Pancreas (tissue), 10 donors: ENCODE measurements at regions not wholly inside any gene's neighbourhood (a gene's known extent, or its start where the extent isn't known, plus 50 kb on each side); places are given as distances from the start of the nearest gene placed in this dataset.
A peak's percentile ranks its signal among the peaks of the same experiment; 100 is the strongest.

Source experiments
- ATAC-seq, 4 donors: fragments of 200-7000 bp; cut with Tn5 transposase; one replicate each; pipeline versions ENCODE4 v1.8.0 to v1.9.1; 2020; ENCODE audit warnings: mild to moderate bottlenecking in 4 of 4, moderate library complexity in 4 of 4
- DNase-seq, 6 donors: peaks; one replicate each; pipeline ENCODE4 v3.0.0-alpha.2; 2020
- FAIRE-seq: peaks from 2 replicates; lab custom pipeline; 2012; peaks lifted over from hg19 to GRCh38; lab: Jason Lieb, UNC
- H3K27ac ChIP-seq, 4 donors: fragments of 200-600 bp; sonication (generic); 1 replicate in 3 of 4; 2 replicates in 1 of 4; pipeline versions ENCODE4 v1.5.0 to v1.8.0; 2020
- H3K27me3 ChIP-seq, 4 donors: fragments of 200-600 bp; one replicate each; pipeline ENCODE4 v1.8.0; 2021
- H3K36me3 ChIP-seq, 3 donors: fragments of 200-600 bp; sonication (generic) in 1 of 3; one replicate each; pipeline versions ENCODE4 v1.5.0 to v1.8.0; 2020 to 2021
- H3K4me1 ChIP-seq, 3 donors: fragments of 200-600 bp; one replicate each; pipeline ENCODE4 v1.8.0; 2021
- H3K4me3 ChIP-seq, 4 donors: fragments of 200-600 bp; sonication (generic) in 2 of 4; one replicate each; pipeline versions ENCODE4 v1.5.0 to v1.8.0; 2020 to 2021
- H3K9me3 ChIP-seq, 4 donors: fragments of 200-600 bp; one replicate each; pipeline ENCODE4 v1.8.0; 2021
- WGBS, 2 donors: extraction: QIAGEN DNeasy Blood & Tissue Kit; methylation state at CpG; one replicate each; pipeline ENCODE4 v1.1.7; 2013; 5-methylcytosine and 5-hydroxymethylcytosine counted together
- intact Hi-C, 3 donors: fragments of 100-400 bp; cut with DNase I; formaldehyde crosslinking; loops; one replicate each; pipeline versions ENCODE4 v1.11.1 to v1.14.2; 2022
- TF ChIP-seq, protein P1 (sequence below), 4 donors: fragments of 200-600 bp; sonication (generic) in 3 of 4; IDR thresholded peaks; one replicate each; pipeline versions ENCODE4 v1.5.0 to v1.8.0; 2021; ENCODE audit warnings: antibody characterized with exemption in 4 of 4
- donor health status: healthy with polysubstance abuse.
- donor health status: DM: no; HTN: no; CAD: no; lungs with moderate emphysema.
- donor health status: DM: no; HTN: no; CAD: no.
- donor health status: control.
- donor health status: control.
- donor health status: Bipolar disorder and iron deficiency.
- donor health status: DM: yes; HTN: yes; CAD: no.
- donor health status: DM: no; HTN: no; CAD: no.
- donor health status: DM: no; HTN: no; CAD: no.
- donor health status: DM: yes; HTN: yes; CAD: no.

DNA sequence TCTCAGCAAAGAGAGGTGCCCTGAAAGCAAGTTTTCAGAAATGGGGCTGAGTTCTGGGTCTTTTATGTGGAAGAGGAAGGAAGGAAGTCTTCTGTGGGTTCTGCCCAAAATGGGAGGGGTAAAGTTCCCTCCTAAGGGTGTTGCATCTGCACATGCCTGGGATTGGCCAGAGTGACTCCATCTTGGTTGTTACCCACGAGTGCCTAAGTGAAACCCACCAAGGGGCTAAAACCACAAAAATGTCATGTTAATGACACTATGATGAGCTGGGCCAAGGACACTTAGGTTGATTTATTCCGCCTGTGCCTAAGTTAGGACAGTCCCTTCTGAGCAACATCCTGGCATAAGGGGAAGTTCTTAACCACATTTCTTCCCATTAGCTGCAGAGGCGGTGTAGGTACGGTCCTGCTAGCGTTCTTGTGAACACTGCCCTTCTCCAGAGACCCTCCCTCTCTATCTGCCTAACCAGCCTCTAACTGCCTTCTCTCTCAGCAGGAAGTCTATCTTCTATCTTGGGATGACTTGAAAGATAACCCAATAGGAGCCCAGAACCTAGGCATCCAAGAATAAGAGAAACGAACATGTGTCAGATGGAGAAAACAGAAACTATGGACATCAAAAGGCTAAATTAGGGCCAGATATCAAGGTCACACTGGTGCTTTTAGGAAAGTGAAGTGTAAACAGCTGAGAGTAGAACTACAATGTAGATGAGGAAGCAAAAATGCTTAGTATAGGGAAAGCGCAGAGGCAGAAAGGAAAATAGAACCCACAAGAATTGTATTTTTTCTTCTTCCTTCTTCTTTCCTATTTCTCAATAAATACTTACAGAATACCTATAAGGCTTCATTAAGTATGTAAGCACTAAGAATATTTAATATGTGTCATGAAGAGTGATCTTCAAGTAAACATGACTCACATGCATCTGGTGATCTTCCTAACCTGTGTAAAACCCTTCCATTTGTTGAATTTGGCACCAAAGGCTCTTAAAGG is 104.2 kb upstream of the AMN1 start:
- FAIRE-seq (no peak), DNase-seq (no peak), ATAC-seq (peak in 2 of 4 donors; percentile 53 to 69)
- Histone ChIP-seq H3K4me3 (no peak overlapping the region), H3K4me1 (no peaks in the 10 kb centered on the region), H3K27ac (no peak overlapping the region), H3K9me3 (no peaks in the 10 kb centered on the region), H3K36me3 (no peaks in the 10 kb centered on the region), H3K27me3 (no peaks in the 10 kb centered on the region)
- intact Hi-C loops = no loop called here
- TF ChIP-seq, protein P1, sequence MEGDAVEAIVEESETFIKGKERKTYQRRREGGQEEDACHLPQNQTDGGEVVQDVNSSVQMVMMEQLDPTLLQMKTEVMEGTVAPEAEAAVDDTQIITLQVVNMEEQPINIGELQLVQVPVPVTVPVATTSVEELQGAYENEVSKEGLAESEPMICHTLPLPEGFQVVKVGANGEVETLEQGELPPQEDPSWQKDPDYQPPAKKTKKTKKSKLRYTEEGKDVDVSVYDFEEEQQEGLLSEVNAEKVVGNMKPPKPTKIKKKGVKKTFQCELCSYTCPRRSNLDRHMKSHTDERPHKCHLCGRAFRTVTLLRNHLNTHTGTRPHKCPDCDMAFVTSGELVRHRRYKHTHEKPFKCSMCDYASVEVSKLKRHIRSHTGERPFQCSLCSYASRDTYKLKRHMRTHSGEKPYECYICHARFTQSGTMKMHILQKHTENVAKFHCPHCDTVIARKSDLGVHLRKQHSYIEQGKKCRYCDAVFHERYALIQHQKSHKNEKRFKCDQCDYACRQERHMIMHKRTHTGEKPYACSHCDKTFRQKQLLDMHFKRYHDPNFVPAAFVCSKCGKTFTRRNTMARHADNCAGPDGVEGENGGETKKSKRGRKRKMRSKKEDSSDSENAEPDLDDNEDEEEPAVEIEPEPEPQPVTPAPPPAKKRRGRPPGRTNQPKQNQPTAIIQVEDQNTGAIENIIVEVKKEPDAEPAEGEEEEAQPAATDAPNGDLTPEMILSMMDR (IDR thresholded peaks at IDR 0.05) = no peak
- 78 to 86% methylated on average over 7 of the region's 7 CpGs for WGBS, 2 donors

DNA sequence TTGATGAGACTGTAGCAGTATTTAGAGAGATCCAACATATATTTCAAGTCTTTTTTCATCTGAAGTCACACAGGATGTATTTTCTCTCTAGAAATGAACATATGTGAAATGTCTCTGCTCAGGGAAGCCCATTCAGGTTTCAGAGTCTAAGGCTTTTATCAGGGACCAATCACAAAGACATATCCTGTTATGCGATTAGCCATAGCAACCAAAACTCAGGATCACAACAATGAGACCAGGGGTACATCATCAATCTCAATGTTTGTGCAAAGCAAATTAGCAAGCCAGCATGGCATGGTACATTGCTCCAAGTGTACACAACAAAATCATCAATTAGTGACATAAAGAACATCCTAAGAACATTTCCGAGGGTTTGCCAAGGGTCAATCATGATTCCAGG is 99.2 kb upstream of the AMN1 start:
- TF ChIP-seq, protein P1 (IDR thresholded peaks at IDR 0.05) = no peak

DNA sequence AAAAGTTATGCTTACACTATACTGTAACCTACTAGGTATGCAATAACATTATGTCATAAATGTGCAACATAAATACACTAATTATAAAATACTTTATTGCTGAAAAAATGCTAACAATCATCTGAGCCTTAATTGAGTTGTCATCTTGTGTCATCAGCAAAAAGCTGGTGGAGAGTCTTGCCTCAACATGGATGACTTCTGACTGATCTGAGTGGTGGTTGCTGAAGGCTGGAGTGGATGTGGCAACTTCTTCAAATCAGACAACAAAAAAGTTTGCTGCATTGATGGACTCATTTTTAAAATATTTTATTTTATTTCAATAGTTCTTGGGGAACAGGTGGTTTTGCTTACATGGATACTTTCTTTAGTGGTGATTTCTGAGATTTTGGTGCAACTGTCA is 93.9 kb upstream of the AMN1 start:
- Histone ChIP-seq H3K27me3 (no peaks in the 10 kb centered on the region), H3K36me3 (no peaks in the 10 kb centered on the region), H3K4me1 (peaks cover 0 to 3% (median 0%) of the 10 kb centered on the region in 3 donors), H3K9me3 (no peaks in the 10 kb centered on the region), H3K27ac (no peak overlapping the region), H3K4me3 (no peak overlapping the region)
- FAIRE-seq (no peak), ATAC-seq (no peak), DNase-seq (no peak)
- intact Hi-C loops = no loop called here
- TF ChIP-seq, protein P1 (IDR thresholded peaks at IDR 0.05) = no peak

More for the DNA sequence above, 99.2 kb upstream of the AMN1 start:
- FAIRE-seq = no peak
- DNase-seq = no peak
- Histone ChIP-seq H3K4me1 (no peaks in the 10 kb centered on the region), H3K9me3 (no peaks in the 10 kb centered on the region), H3K36me3 (no peaks in the 10 kb centered on the region), H3K27ac (no peak overlapping the region), H3K27me3 (no peaks in the 10 kb centered on the region), H3K4me3 (no peak overlapping the region)
- no peak for ATAC-seq
- 85 to 88% methylated on average over 2 of the region's 2 CpGs for WGBS, 2 donors
- intact Hi-C loops = no loop called here

DNA sequence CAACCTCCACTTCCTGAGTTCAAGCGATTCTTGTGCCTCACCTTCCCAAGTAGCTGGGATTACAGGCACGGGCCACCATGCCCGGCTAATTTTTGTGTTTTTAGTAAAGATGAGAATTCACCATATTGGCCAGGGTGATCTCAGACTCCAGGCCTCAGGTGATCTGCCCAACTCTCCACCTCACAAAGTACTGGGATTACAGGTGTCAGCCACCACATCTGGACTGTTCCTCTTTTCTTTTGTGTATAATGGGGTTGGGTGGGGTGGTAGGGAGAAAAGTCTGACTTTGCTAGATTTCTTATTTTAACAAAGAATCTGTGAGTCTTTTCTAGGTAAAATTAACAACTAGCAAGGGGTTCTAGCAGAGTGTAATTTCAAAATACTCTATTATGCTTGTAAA is 92.7 kb upstream of the AMN1 start:
- whole genome bisulfite sequencing, 2 donors = 96 to 97% methylated on average over 3 of the region's 3 CpGs
- intact Hi-C loops = no loop called here
- DNase-seq (no peak), FAIRE-seq (no peak), ATAC-seq (no peak)
- H3K27me3 ChIP-seq = no peaks in the 10 kb centered on the region
- H3K36me3 ChIP-seq = no peaks in the 10 kb centered on the region
- H3K4me1 ChIP-seq = peaks cover 0 to 3% (median 0%) of the 10 kb centered on the region in 3 donors
- TF ChIP-seq, protein P1 (IDR thresholded peaks at IDR 0.05) = no peak
- no peak overlapping the region for H3K27ac ChIP-seq
- H3K9me3 ChIP-seq = no peaks in the 10 kb centered on the region
- H3K4me3 ChIP-seq = no peak overlapping the region

DNA sequence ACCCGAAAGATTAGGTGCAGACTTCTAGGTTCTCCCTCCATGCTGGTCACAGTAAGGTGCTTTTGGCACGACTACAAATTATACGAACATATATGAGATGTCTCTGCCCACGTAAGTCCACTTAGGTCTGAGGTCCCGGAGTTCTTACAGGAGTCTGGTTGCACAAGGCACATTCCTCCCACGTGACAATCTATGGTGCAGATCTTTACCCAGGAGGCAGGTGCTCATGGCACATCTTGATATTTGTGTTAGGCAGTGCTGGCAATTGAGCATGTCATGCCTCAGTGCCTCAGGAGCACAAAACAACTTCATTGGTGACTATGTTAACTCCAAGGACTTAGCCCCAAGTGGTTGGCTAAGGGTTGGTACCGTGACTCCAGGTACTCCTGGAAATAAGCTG is 92.0 kb upstream of the AMN1 start:
- Histone ChIP-seq H3K9me3 (no peaks in the 10 kb centered on the region), H3K27me3 (no peaks in the 10 kb centered on the region), H3K27ac (no peak overlapping the region), H3K36me3 (no peaks in the 10 kb centered on the region), H3K4me3 (no peak overlapping the region), H3K4me1 (peaks cover 0 to 3% (median 0%) of the 10 kb centered on the region in 3 donors)
- 80 to 90% methylated on average over 7 of the region's 7 CpGs for WGBS, 2 donors
- intact Hi-C loops = no loop called here
- TF ChIP-seq, protein P1 (IDR thresholded peaks at IDR 0.05) = no peak
- FAIRE-seq (no peak), DNase-seq (no peak), ATAC-seq (no peak)
